OCI-LY3 (cell line): ENCODE measurements at regions not wholly inside any gene's neighbourhood (a gene's known extent, or its start where the extent isn't known, plus 50 kb on each side); places are given as distances from the start of the nearest gene placed in this dataset.

Experiments used
- H2AFZ ChIP-seq: fragments of 200-600, 300-600 bp; shearing (Covaris generic); 2 replicates; pipeline ENCODE4 v1.6.0; 2014; ENCODE audit warnings: antibody characterized with exemption, low read depth, low read length
- H3K27ac ChIP-seq: fragments of 200-600, 300-600 bp; sonication (generic); 2 replicates; pipeline ENCODE4 v1.5.1; 2014; ENCODE audit warnings: mild to moderate bottlenecking, low read length, moderate library complexity, mixed read lengths
- H3K27me3 ChIP-seq: fragments of 200-600, 300-600 bp; sonication (generic); 2 replicates; pipeline ENCODE4 v1.6.1; 2014; ENCODE audit warnings: low read depth, low read length, mixed read lengths
- H3K36me3 ChIP-seq: fragments of 200-600, 300-600 bp; sonication (generic); replicated peaks from 2 replicates; pipeline ENCODE3; 2014; ENCODE audit warnings: low read depth, low read length, mixed read lengths
- H3K4me1 ChIP-seq: fragments of 300-600, 200-600 bp; sonication (generic); 2 replicates; pipeline ENCODE4 v1.6.1; 2014; ENCODE audit warnings: low read length, mixed read lengths
- H3K4me2 ChIP-seq: fragments of 200-600, 300-600 bp; sonication (generic); 2 replicates; pipeline ENCODE4 v1.6.1; 2014; ENCODE audit warnings: low read length, mixed read lengths
- H3K4me3 ChIP-seq: fragments of 300-600, 200-600 bp; sonication (generic); 2 replicates; pipeline ENCODE4 v1.5.1; 2014; ENCODE audit warnings: antibody characterized with exemption, mild to moderate bottlenecking, low read length, moderate library complexity
- H3K79me2 ChIP-seq: fragments of 300-600, 200-600 bp; shearing (Covaris generic); 2 replicates; pipeline ENCODE4 v1.6.1; 2014; ENCODE audit warnings: mild to moderate bottlenecking, low read length, mixed read lengths
- H3K9ac ChIP-seq: fragments of 300-600, 200-600 bp; shearing (Covaris generic); 2 replicates; pipeline ENCODE4 v1.6.0; 2014; ENCODE audit warnings: mild to moderate bottlenecking, low read length, moderate library complexity
- H3K9me3 ChIP-seq: fragments of 200-600, 300-600 bp; shearing (Covaris generic); 2 replicates; pipeline ENCODE4 v1.6.1; 2014; ENCODE audit warnings: low read length, mixed read lengths; ENCODE audit not compliant: insufficient read depth
- H4K20me1 ChIP-seq: fragments of 200-600, 300-600 bp; sonication (generic); 2 replicates; pipeline ENCODE4 v1.6.1; 2016; ENCODE audit warnings: low read length, mixed read lengths; ENCODE audit not compliant: insufficient read depth
- CTCF ChIP-seq: fragments of 200-600, 300-600 bp; sonication (generic); IDR thresholded peaks from 2 replicates; pipeline ENCODE4 v1.5.1; 2014; ENCODE audit warnings: antibody characterized with exemption, low read length, low read depth
- EZH2phosphoT487 ChIP-seq: fragments of 200-600 bp; shearing (Covaris generic); IDR thresholded peaks from 2 replicates; pipeline ENCODE4 v1.6.1; 2018; ENCODE audit warnings: antibody characterized with exemption, mixed run types, low read depth

GRCh38 chr4:30904215-30904555 is 184.0 kb downstream of the PCDH7 start:
- TF ChIP-seq CTCF (no peak), EZH2phosphoT487 (no peak)
- H3K79me2 ChIP-seq = no peaks in the 10 kb centered on the region
- H3K4me3 ChIP-seq = peak overlapping the region; percentile 59
- H3K9me3 ChIP-seq = no peaks in the 10 kb centered on the region
- H3K4me2 ChIP-seq = peak overlapping the region; percentile 74
- H3K27ac ChIP-seq = peak overlapping the region; percentile 57
- no peaks in the 10 kb centered on the region for H3K27me3 ChIP-seq
- no peaks in the 10 kb centered on the region for H4K20me1 ChIP-seq
- H3K4me1 ChIP-seq = peaks cover 33% of the 10 kb centered on the region
- H2AFZ ChIP-seq = peak overlapping the region; percentile 76
- no peaks in the 10 kb centered on the region for H3K36me3 ChIP-seq
- peak overlapping the region; percentile 3; the same call in 1 of the 2 replicates for H3K9ac ChIP-seq

- H3K4me2 ChIP-seq = peak overlapping the region; percentile 74
- H3K4me3 ChIP-seq = peak overlapping the region; percentile 59
- H3K27ac ChIP-seq = peak overlapping the region; percentile 57
- no peak for TF ChIP-seq EZH2phosphoT487
- TF ChIP-seq CTCF = no peak
- H3K79me2 ChIP-seq = no peaks in the 10 kb centered on the region
- peaks cover 33% of the 10 kb centered on the region for H3K4me1 ChIP-seq
- H3K36me3 ChIP-seq = no peaks in the 10 kb centered on the region
- no peaks in the 10 kb centered on the region for H3K9me3 ChIP-seq
- H4K20me1 ChIP-seq = no peaks in the 10 kb centered on the region
- peak overlapping the region; percentile 41 for H3K9ac ChIP-seq
- H3K27me3 ChIP-seq = no peaks in the 10 kb centered on the region
- H2AFZ ChIP-seq = peak overlapping the region; percentile 76
Observed at GRCh38 chr4:30904588-30904987, 184.4 kb downstream of the PCDH7 start.

GRCh38 chr4:30912098-30912714 is 192.0 kb downstream of the PCDH7 start:
- H3K27me3 ChIP-seq = no peaks in the 10 kb centered on the region
- no peak overlapping the region for H3K4me2 ChIP-seq
- TF ChIP-seq EZH2phosphoT487 (no peak), CTCF (no peak)
- H3K4me3 ChIP-seq = no peak overlapping the region
- H3K79me2 ChIP-seq = no peaks in the 10 kb centered on the region
- H3K4me1 ChIP-seq = no peaks in the 10 kb centered on the region
- no peaks in the 10 kb centered on the region for H3K36me3 ChIP-seq
- H3K9ac ChIP-seq = no peak overlapping the region
- 0 out of 2 replicates have a peak overlapping the region, but pooled peaks have one; percentile 2 for H2AFZ ChIP-seq
- no peaks in the 10 kb centered on the region for H4K20me1 ChIP-seq
- H3K9me3 ChIP-seq = no peaks in the 10 kb centered on the region
- no peak overlapping the region for H3K27ac ChIP-seq

GRCh38 chr4:30916337-30917274 is 196.4 kb downstream of the PCDH7 start:
- Histone ChIP-seq H3K9ac (no peak overlapping the region), H4K20me1 (no peaks in the 10 kb centered on the region), H3K79me2 (no peaks in the 10 kb centered on the region), H3K36me3 (no peaks in the 10 kb centered on the region), H2AFZ (no peak overlapping the region), H3K9me3 (no peaks in the 10 kb centered on the region), H3K27ac (no peak overlapping the region), H3K27me3 (no peaks in the 10 kb centered on the region), H3K4me3 (no peak overlapping the region), H3K4me2 (no peak overlapping the region), H3K4me1 (no peaks in the 10 kb centered on the region)
- TF ChIP-seq CTCF (no peak), EZH2phosphoT487 (no peak)
